ENCODE measurements at regions not wholly inside any gene's neighbourhood (a gene's known extent, or its start where the extent isn't known, plus 50 kb on each side); places are given as distances from the start of the nearest gene placed in this dataset.

- Histone ChIP-seq H3K4me3 (replicated peaks in 1 of 3; ENCODE audit: insufficient read depth in 1 of 3, low read depth in 1 of 3, low read length in 3 of 3) (no peak overlapping the region), H3K4me1 (ENCODE audit: control insufficient read depth, extremely low read depth, insufficient read depth, low read length) (no peaks in the 10 kb centered on the region), H3K4me2 (ENCODE audit: insufficient read depth, low read length) (no peak overlapping the region), H3K9me3 (replicated peaks; ENCODE audit: control insufficient read depth, insufficient read depth, low read length) (no peaks in the 10 kb centered on the region), H3K9ac (replicated peaks; ENCODE audit: extremely low read depth, insufficient read depth, low read length) (no peak overlapping the region), H3K27ac (ENCODE audit: insufficient read depth, low read depth, low read length) (no peak overlapping the region), H3K79me2 (ENCODE audit: control insufficient read depth, insufficient read depth, low read length) (no peaks in the 10 kb centered on the region), H2AFZ (ENCODE audit: low read depth, low read length) (no peak overlapping the region), H3K27me3 (ENCODE audit: control insufficient read depth in 2 of 2, insufficient read depth in 2 of 2, low read length in 2 of 2) (no peaks in the 10 kb centered on the region), H3K9me1 (replicated peaks; ENCODE audit: control insufficient read depth, extremely low read depth, insufficient read depth, low read length) (no peaks in the 10 kb centered on the region), H4K20me1 (replicated peaks; ENCODE audit: control insufficient read depth, extremely low read depth, insufficient read depth, low read length) (no peaks in the 10 kb centered on the region), H3K36me3 (ENCODE audit: control insufficient read depth in 2 of 2, extremely low read depth in 1 of 2, insufficient read depth in 2 of 2, low read length in 2 of 2) (no peaks in the 10 kb centered on the region)
- DNase-seq (ENCODE audit: low read depth, low spot score) (no peak), FAIRE-seq (no peak)
- no peak for TF ChIP-seq GATA2 (IDR thresholded peaks at IDR 0.05; ENCODE audit: insufficient read depth, insufficient read length, low read depth, low read length)
- no peak for TF ChIP-seq FOS (IDR thresholded peaks at IDR 0.05; ENCODE audit: borderline replicate concordance, insufficient read depth, low read length)
- TF ChIP-seq JUN (IDR thresholded peaks at IDR 0.05; ENCODE audit: borderline replicate concordance, insufficient read depth, insufficient read length, low read depth): no peak
- TF ChIP-seq MYC (IDR thresholded peaks at IDR 0.05; ENCODE audit: low read depth, low read length): no peak
- TF ChIP-seq EZH2 (IDR thresholded peaks at IDR 0.05; ENCODE audit: borderline replicate concordance, low read depth, low read length, severe bottlenecking): no peak
- TF ChIP-seq, protein P1, sequence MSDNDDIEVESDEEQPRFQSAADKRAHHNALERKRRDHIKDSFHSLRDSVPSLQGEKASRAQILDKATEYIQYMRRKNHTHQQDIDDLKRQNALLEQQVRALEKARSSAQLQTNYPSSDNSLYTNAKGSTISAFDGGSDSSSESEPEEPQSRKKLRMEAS (IDR thresholded peaks at IDR 0.05; ENCODE audit: insufficient read depth, insufficient read length): no peak
- TF ChIP-seq POLR2A (IDR thresholded peaks at IDR 0.05; ENCODE audit: low read depth, low read length): no peak
- TF ChIP-seq CTCF (IDR thresholded peaks at IDR 0.05; ENCODE audit: extremely low read depth in 1 of 2, insufficient read depth in 1 of 2, low read depth in 1 of 2, low read length in 2 of 2): no peak
- no peak for TF ChIP-seq POLR2AphosphoS5 (IDR thresholded peaks at IDR 0.05; ENCODE audit: insufficient read depth, low read depth, low read length)
- CTCF ChIA-PET: interaction anchor here (0.6 to 2.9 kb wide), 19 partner anchors 7 to 316 kb away, joined by 3 to 59 read pairs (median 4); no protein-coding TSS in a partner anchor
- dilution Hi-C loops (cut with MboI; ENCODE audit: extremely low pct_ligation_motif_present, low sequenced_read_pairs): no loop called here
- BruUV-seq (replicated peaks): no TSS peak
- intact Hi-C loops (cut with micrococcal nuclease): loop anchor here (1.0 kb wide), 4 partner anchors 23 to 315 kb away; no protein-coding TSS in a partner anchor
- POLR2A ChIA-PET: no interaction called here
Measured at GRCh38 chr6:79778816-79779215, 147.7 kb downstream of the SH3BGRL2 start.

Measured in endothelial cell of umbilical vein (primary cell).